ENCODE measurements at regions not wholly inside any gene's neighbourhood (a gene's known extent, or its start where the extent isn't known, plus 50 kb on each side); places are given as distances from the start of the nearest gene placed in this dataset.

DNA sequence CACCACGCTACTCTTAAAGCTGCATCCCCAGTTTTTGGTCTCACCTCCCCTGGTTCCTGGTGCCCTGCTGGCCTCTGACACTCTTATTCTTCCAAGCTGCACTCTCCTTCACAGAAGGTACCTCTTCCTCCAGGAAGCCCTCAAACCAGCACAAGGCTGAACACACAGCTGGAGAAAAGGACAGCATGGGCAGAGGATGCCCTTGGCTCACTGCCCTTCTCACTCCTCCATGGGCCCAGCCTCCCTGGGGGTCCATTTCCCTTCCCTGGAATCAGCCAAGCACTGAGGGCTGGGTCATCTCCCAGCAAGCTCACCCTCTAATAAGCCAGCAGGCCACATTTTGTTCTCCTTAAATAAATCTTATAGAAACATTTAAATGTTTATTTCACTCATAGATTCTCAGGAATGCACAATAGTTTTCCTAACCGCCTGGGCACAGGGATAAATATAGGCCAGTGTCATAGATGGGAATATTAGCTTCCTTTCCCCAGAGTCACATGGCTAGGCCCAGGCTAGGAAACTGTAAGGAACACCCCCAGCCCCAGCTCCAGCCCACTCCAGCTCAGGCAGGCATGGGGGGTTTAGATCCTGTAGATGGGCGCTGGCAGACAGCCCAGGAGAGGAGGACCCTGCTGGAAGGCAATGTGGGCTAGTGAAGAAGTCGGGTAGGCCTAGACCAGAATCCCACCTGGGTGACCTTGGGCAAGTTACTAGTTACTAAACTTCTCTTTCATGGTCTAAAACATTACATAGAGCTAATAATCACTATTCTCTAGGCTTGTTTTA lies 51.5 kb downstream of the IRAG1 start:
- WGBS (ENCODE audit: insufficient coverage, insufficient read length): no CpG with 5 or more reads among the region's 4 CpGs
- no peak overlapping the region for H3K27ac ChIP-seq (ENCODE audit: low read length)
- no peaks in the 10 kb centered on the region for H3K27me3 ChIP-seq (ENCODE audit: control insufficient read depth, insufficient read depth, low read length)
- no peak overlapping the region for H3K4me3 ChIP-seq (ENCODE audit: low read length)
- no peaks in the 10 kb centered on the region for H3K4me1 ChIP-seq (ENCODE audit: control insufficient read depth, insufficient read depth, low read length)
- H3K9me3 ChIP-seq (ENCODE audit: control insufficient read depth, insufficient read depth, low read length): no peaks in the 10 kb centered on the region
- H3K36me3 ChIP-seq (ENCODE audit: control insufficient read depth, insufficient read depth, low read length): no peaks in the 10 kb centered on the region
- DNase-seq (ENCODE audit: low read depth, low spot score): no peak

GRCh38 chr11:10641177-10641911 lies 52.2 kb downstream of the IRAG1 start:
- no CpG with 5 or more reads among the region's 9 CpGs for WGBS (ENCODE audit: insufficient coverage, insufficient read length)
- Histone ChIP-seq H3K4me1 (ENCODE audit: control insufficient read depth, insufficient read depth, low read length) (no peaks in the 10 kb centered on the region), H3K36me3 (ENCODE audit: control insufficient read depth, insufficient read depth, low read length) (no peaks in the 10 kb centered on the region), H3K4me3 (ENCODE audit: low read length) (no peak overlapping the region), H3K9me3 (ENCODE audit: control insufficient read depth, insufficient read depth, low read length) (no peaks in the 10 kb centered on the region), H3K27ac (ENCODE audit: low read length) (no peak overlapping the region), H3K27me3 (ENCODE audit: control insufficient read depth, insufficient read depth, low read length) (no peaks in the 10 kb centered on the region)
- DNase-seq (ENCODE audit: low read depth, low spot score): no peak

DNA sequence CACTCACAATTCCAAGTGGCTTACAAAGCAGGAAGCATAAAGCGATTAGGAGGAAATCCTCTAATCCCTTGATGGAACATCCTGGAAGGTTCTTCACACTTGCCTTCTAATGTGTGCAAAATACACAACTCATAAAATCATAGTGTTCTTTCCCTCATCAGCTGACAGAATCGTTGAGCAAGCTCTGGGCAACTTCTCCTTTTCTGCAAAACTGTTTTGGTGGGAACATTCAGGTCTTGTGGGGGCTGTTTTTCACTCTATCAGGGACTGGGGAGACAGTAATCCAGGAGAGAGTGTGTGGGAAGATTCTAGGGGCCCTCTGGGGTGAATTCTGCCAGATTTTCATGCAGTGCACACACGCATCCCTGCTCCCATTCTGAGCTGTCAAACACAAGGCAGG lies 53.2 kb downstream of the IRAG1 start:
- DNase-seq (ENCODE audit: low read depth, low spot score): no peak
- no peaks in the 10 kb centered on the region for H3K36me3 ChIP-seq (ENCODE audit: control insufficient read depth, insufficient read depth, low read length)

DNA sequence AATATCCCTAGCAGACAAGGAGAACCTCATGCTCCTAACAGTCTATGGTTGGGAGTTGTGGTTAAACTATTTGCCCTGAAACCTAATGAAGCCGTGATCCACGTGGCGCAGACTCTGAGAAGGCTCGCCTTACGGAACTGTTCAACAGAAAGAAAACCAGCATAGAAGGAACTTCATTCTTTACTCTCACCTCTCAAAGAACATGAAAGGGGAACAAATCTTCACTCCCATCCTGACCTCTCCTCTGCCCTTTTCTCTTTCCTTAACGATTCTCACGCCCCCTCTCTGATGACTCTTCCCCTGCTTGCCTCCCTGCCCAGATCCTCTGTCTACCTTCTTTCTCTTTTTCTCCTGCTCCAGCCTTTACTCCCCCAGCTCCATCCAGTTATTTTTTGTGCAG lies 54.2 kb downstream of the IRAG1 start:
- WGBS (ENCODE audit: insufficient coverage, insufficient read length): no CpG with 5 or more reads among the region's 7 CpGs
- Histone ChIP-seq H3K4me3 (ENCODE audit: low read length) (no peak overlapping the region), H3K27me3 (ENCODE audit: control insufficient read depth, insufficient read depth, low read length) (no peaks in the 10 kb centered on the region), H3K9me3 (ENCODE audit: control insufficient read depth, insufficient read depth, low read length) (no peaks in the 10 kb centered on the region), H3K4me1 (ENCODE audit: control insufficient read depth, insufficient read depth, low read length) (no peaks in the 10 kb centered on the region), H3K36me3 (ENCODE audit: control insufficient read depth, insufficient read depth, low read length) (no peaks in the 10 kb centered on the region), H3K27ac (ENCODE audit: low read length) (no peak overlapping the region)
- DNase-seq (ENCODE audit: low read depth, low spot score): no peak

More for the DNA sequence above, 53.2 kb downstream of the IRAG1 start:
- no peaks in the 10 kb centered on the region for H3K4me1 ChIP-seq (ENCODE audit: control insufficient read depth, insufficient read depth, low read length)
- no peaks in the 10 kb centered on the region for H3K27me3 ChIP-seq (ENCODE audit: control insufficient read depth, insufficient read depth, low read length)
- H3K9me3 ChIP-seq (ENCODE audit: control insufficient read depth, insufficient read depth, low read length): no peaks in the 10 kb centered on the region
- H3K4me3 ChIP-seq (ENCODE audit: low read length): no peak overlapping the region
- H3K27ac ChIP-seq (ENCODE audit: low read length): no peak overlapping the region
- WGBS (ENCODE audit: insufficient coverage, insufficient read length): no CpG with 5 or more reads among the region's 3 CpGs

DNA sequence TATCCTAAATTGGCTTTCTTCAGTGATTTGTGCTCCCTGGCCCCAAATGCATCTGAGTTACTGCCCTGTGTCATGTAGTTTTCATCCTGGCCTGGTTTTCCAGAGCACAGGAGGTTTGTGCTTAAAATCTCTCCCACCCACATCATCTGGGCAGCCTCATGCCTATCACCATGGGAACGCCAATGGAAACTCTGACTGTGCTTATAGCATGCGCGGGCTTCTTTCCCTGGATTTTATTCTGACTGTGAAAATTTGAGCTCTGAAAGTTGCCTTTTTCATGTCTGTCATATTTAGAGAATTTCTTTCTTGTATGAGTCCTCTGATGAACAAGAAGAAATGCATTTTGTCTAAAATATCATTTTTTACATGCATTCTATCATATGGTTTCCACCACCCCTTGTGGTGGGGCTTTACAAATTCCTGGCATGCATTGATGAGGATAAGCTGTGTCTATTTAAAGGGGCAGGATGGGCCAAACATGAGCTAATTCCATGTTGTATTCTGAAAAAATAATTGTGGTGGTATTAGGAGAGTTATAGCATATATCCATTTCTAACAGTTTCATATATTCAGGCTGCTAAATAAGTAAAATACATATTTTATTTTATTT lies 55.1 kb downstream of the IRAG1 start:
- no peaks in the 10 kb centered on the region for H3K27me3 ChIP-seq (ENCODE audit: control insufficient read depth, insufficient read depth, low read length)
- H3K4me1 ChIP-seq (ENCODE audit: control insufficient read depth, insufficient read depth, low read length): no peaks in the 10 kb centered on the region
- H3K4me3 ChIP-seq (ENCODE audit: low read length): no peak overlapping the region
- no peaks in the 10 kb centered on the region for H3K36me3 ChIP-seq (ENCODE audit: control insufficient read depth, insufficient read depth, low read length)
- no CpG with 5 or more reads among the region's 3 CpGs for WGBS (ENCODE audit: insufficient coverage, insufficient read length)
- DNase-seq (ENCODE audit: low read depth, low spot score): no peak
- no peak overlapping the region for H3K27ac ChIP-seq (ENCODE audit: low read length)
- H3K9me3 ChIP-seq (ENCODE audit: control insufficient read depth, insufficient read depth, low read length): no peaks in the 10 kb centered on the region

- Histone ChIP-seq H3K4me1 (ENCODE audit: control insufficient read depth, insufficient read depth, low read length) (no peaks in the 10 kb centered on the region), H3K9me3 (ENCODE audit: control insufficient read depth, insufficient read depth, low read length) (no peaks in the 10 kb centered on the region), H3K4me3 (ENCODE audit: low read length) (no peak overlapping the region), H3K36me3 (ENCODE audit: control insufficient read depth, insufficient read depth, low read length) (no peaks in the 10 kb centered on the region), H3K27me3 (ENCODE audit: control insufficient read depth, insufficient read depth, low read length) (no peaks in the 10 kb centered on the region), H3K27ac (ENCODE audit: low read length) (no peak overlapping the region)
- WGBS (ENCODE audit: insufficient coverage, insufficient read length): no CpG with 5 or more reads among the region's 1 CpG
- DNase-seq (ENCODE audit: low read depth, low spot score): no peak
Measured at GRCh38 chr11:10637731-10638151, 55.8 kb downstream of the IRAG1 start.

- no peaks in the 10 kb centered on the region for H3K36me3 ChIP-seq (ENCODE audit: control insufficient read depth, insufficient read depth, low read length)
- no peaks in the 10 kb centered on the region for H3K27me3 ChIP-seq (ENCODE audit: control insufficient read depth, insufficient read depth, low read length)
- WGBS (ENCODE audit: insufficient coverage, insufficient read length): no CpG with 5 or more reads among the region's 3 CpGs
- no peaks in the 10 kb centered on the region for H3K4me1 ChIP-seq (ENCODE audit: control insufficient read depth, insufficient read depth, low read length)
- no peak overlapping the region for H3K4me3 ChIP-seq (ENCODE audit: low read length)
- H3K27ac ChIP-seq (ENCODE audit: low read length): no peak overlapping the region
- no peaks in the 10 kb centered on the region for H3K9me3 ChIP-seq (ENCODE audit: control insufficient read depth, insufficient read depth, low read length)
- DNase-seq (ENCODE audit: low read depth, low spot score): no peak
Measured at GRCh38 chr11:10634407-10634806, 59.1 kb downstream of the IRAG1 start.

DNA sequence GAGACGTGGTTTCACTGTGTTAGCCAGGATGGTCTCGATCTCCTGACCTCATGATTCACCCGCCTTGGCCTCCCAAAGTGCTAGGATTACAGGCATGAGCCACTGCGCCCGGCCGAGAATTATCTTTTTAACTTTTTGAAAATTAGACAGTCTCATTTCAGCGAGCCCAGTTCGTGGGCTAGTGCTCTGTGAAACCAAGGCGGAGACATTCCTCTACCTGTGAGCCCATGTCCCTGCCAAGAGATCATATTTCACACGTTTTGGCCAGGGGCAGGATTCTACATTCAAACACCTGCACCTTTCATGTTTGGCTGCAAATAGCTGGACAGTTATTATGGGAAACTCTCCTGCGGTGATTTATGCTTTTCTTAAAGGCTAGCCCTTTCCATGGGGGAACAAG lies 60.3 kb downstream of the IRAG1 start:
- Histone ChIP-seq H3K4me1 (ENCODE audit: control insufficient read depth, insufficient read depth, low read length) (no peaks in the 10 kb centered on the region), H3K27me3 (ENCODE audit: control insufficient read depth, insufficient read depth, low read length) (no peaks in the 10 kb centered on the region), H3K4me3 (ENCODE audit: low read length) (no peak overlapping the region), H3K36me3 (ENCODE audit: control insufficient read depth, insufficient read depth, low read length) (no peaks in the 10 kb centered on the region), H3K27ac (ENCODE audit: low read length) (no peak overlapping the region), H3K9me3 (ENCODE audit: control insufficient read depth, insufficient read depth, low read length) (no peaks in the 10 kb centered on the region)
- no peak for DNase-seq (ENCODE audit: low read depth, low spot score)
- no CpG with 5 or more reads among the region's 11 CpGs for WGBS (ENCODE audit: insufficient coverage, insufficient read length)

DNA sequence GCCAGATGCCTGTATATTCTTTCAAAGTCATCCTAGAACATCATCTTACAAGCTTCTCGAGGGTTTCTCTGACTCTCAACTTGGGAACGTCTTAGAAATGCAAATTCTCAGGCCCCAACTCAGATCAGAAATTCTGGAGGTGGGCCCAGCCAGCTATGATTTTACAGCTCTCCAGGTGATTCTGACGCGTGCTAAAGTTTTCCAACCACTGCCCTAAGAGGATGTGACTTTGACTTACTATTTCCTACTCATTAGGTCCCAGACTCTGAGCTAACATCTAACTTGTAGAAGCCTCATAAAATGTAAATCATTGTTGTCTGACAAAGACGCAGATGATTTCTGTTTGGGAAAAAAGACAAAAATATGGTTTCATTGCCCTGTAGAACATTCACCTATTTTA lies 61.1 kb downstream of the IRAG1 start:
- no peak for DNase-seq (ENCODE audit: low read depth, low spot score)
- WGBS (ENCODE audit: insufficient coverage, insufficient read length): no CpG with 5 or more reads among the region's 5 CpGs
- no peaks in the 10 kb centered on the region for H3K4me1 ChIP-seq (ENCODE audit: control insufficient read depth, insufficient read depth, low read length)
- no peak overlapping the region for H3K27ac ChIP-seq (ENCODE audit: low read length)
- H3K9me3 ChIP-seq (ENCODE audit: control insufficient read depth, insufficient read depth, low read length): no peaks in the 10 kb centered on the region
- no peak overlapping the region for H3K4me3 ChIP-seq (ENCODE audit: low read length)
- H3K27me3 ChIP-seq (ENCODE audit: control insufficient read depth, insufficient read depth, low read length): no peaks in the 10 kb centered on the region
- no peaks in the 10 kb centered on the region for H3K36me3 ChIP-seq (ENCODE audit: control insufficient read depth, insufficient read depth, low read length)

GRCh38 chr11:10631761-10632160 lies 61.8 kb downstream of the IRAG1 start:
- H3K27me3 ChIP-seq (ENCODE audit: control insufficient read depth, insufficient read depth, low read length): no peaks in the 10 kb centered on the region
- no peak overlapping the region for H3K4me3 ChIP-seq (ENCODE audit: low read length)
- no peak for DNase-seq (ENCODE audit: low read depth, low spot score)
- no peaks in the 10 kb centered on the region for H3K36me3 ChIP-seq (ENCODE audit: control insufficient read depth, insufficient read depth, low read length)
- no peaks in the 10 kb centered on the region for H3K4me1 ChIP-seq (ENCODE audit: control insufficient read depth, insufficient read depth, low read length)
- WGBS (ENCODE audit: insufficient coverage, insufficient read length): no CpG with 5 or more reads among the region's 5 CpGs
- no peak overlapping the region for H3K27ac ChIP-seq (ENCODE audit: low read length)
- H3K9me3 ChIP-seq (ENCODE audit: control insufficient read depth, insufficient read depth, low read length): no peaks in the 10 kb centered on the region
